A549 (cell line): ENCODE measurements at regions not wholly inside any gene's neighbourhood (a gene's known extent, or its start where the extent isn't known, plus 50 kb on each side); places are given as distances from the start of the nearest gene placed in this dataset.

Experiments used
- ATAC-seq, 2 experiments: fragments of 200-7000 bp in 1 of 2; fragments of >200 bp in 1 of 2; cut with Nextera tagmentation in 1 of 2; cut with Tn5 transposase in 1 of 2; 3 replicates each; pipeline versions ENCODE4 v1.8.0 to v1.9.1; 2018 to 2020; ENCODE audit warnings: mild to moderate bottlenecking in 1 of 2, moderate library complexity in 1 of 2
- CTCF ChIA-PET: fragments of 300-600 bp; sonication (Branson Sonifier 250); formaldehyde crosslinking; extraction: SDS; loops from one replicate; lab custom pipeline; 2021; ENCODE audit warnings: antibody characterized with exemption, inconsistent platforms; lab: Yijun Ruan, JAX
- POLR2A ChIA-PET: fragments of 350-600 bp; formaldehyde crosslinking; extraction: SDS; loops from one replicate; lab custom pipeline; 2021; ENCODE audit warnings: antibody characterized with exemption, inconsistent platforms; lab: Yijun Ruan, JAX
- DNase-seq, 2 experiments: peaks; one replicate each; pipeline versions ENCODE4 v3.0.0 to v3.0.0-alpha.2; 2011 to 2016; ENCODE audit warnings: low read depth in 1 of 2, low spot score in 1 of 2
- FAIRE-seq: peaks from 2 replicates; lab custom pipeline; 2011; peaks lifted over from hg19 to GRCh38; lab: Jason Lieb, UNC
- H3K27ac ChIP-seq, 2 experiments: fragments of >200 bp; sonication (Bioruptor Twin); formaldehyde crosslinking; 3 replicates each; pipeline ENCODE4 v1.5.1; 2016 to 2017
- H3K4me1 ChIP-seq: fragments of >200 bp; sonication (Bioruptor Twin); formaldehyde crosslinking; 3 replicates; pipeline ENCODE4 v1.6.1; 2016
- H3K4me2 ChIP-seq: fragments of >200 bp; sonication (Bioruptor Twin); formaldehyde crosslinking; 3 replicates; pipeline ENCODE4 v1.6.1; 2016
- H3K4me3 ChIP-seq: fragments of >200 bp; sonication (Bioruptor Twin); formaldehyde crosslinking; 3 replicates; pipeline ENCODE4 v1.5.1; 2016
- H3K9me3 ChIP-seq: fragments of >200 bp; sonication (Bioruptor Twin); formaldehyde crosslinking; 3 replicates; pipeline ENCODE4 v1.6.1; 2016
- BHLHE40 ChIP-seq: IDR thresholded peaks from 2 replicates; pipeline ENCODE4 v1.6.1; 2012; ENCODE audit warnings: low read depth, low read length, inconsistent platforms
- CBX2 ChIP-seq: fragments of 200-600 bp; sonication (generic); IDR thresholded peaks from 2 replicates; pipeline ENCODE4 v1.6.1; 2016; ENCODE audit warnings: low read depth, mild to moderate bottlenecking, borderline replicate concordance
- CBX8 ChIP-seq: fragments of 200-600 bp; sonication (generic); IDR thresholded peaks from 2 replicates; pipeline ENCODE4 v1.6.1; 2016
- CEBPB ChIP-seq, 2 experiments: fragments of >200 bp in 1 of 2; sonication (Bioruptor Twin) in 1 of 2; formaldehyde crosslinking in 1 of 2; IDR thresholded peaks; 2 replicates each; pipeline ENCODE4 v1.6.1; 2012 to 2016
- CHD2 ChIP-seq: fragments of 150-350 bp; IDR thresholded peaks from 2 replicates; pipeline ENCODE4 v1.6.1; 2014; ENCODE audit warnings: low read length; ENCODE audit not compliant: partially characterized antibody
- CTCF ChIP-seq: fragments of >200 bp; sonication (Bioruptor Twin); formaldehyde crosslinking; IDR thresholded peaks from 3 replicates; pipeline ENCODE4 v1.5.1; 2016
- EHMT2 ChIP-seq: fragments of 200-600 bp; sonication (generic); IDR thresholded peaks from 2 replicates; pipeline ENCODE4 v1.6.1; 2016; ENCODE audit warnings: antibody characterized with exemption, low read depth, mild to moderate bottlenecking, moderate library complexity
- ELK1 ChIP-seq: fragments of 150-350 bp; IDR thresholded peaks from 2 replicates; pipeline ENCODE4 v1.6.1; 2014; ENCODE audit warnings: low read depth, mild to moderate bottlenecking, low read length
- ESRRA ChIP-seq: fragments of 150-350 bp; IDR thresholded peaks from 2 replicates; pipeline ENCODE4 v1.6.1; 2014; ENCODE audit warnings: mild to moderate bottlenecking, low read length, borderline replicate concordance
- FOSB ChIP-seq: fragments of 250-450 bp; sonication (Bioruptor Pico); IDR thresholded peaks from 2 replicates; pipeline ENCODE4 v1.5.0; 2020; ENCODE audit warnings: mild to moderate bottlenecking, moderate library complexity
- FOSL2 ChIP-seq, 2 experiments: fragments of 450-650 bp in 1 of 2; fragments of >200 bp in 1 of 2; sonication (Bioruptor Twin) in 1 of 2; formaldehyde crosslinking; IDR thresholded peaks; 2 replicates each; pipeline versions ENCODE4 v1.5.0 to v1.6.1; 2016 to 2020; ENCODE audit warnings: mild to moderate bottlenecking in 1 of 2, moderate library complexity in 1 of 2
- FOXS1 ChIP-seq: fragments of 250-450 bp; sonication (Bioruptor Pico); IDR thresholded peaks from 2 replicates; pipeline ENCODE4 v1.5.0; 2020; ENCODE audit warnings: mild to moderate bottlenecking, moderate library complexity
- HOXA7 ChIP-seq: fragments of 250-450 bp; sonication (Bioruptor Pico); IDR thresholded peaks from 2 replicates; pipeline ENCODE4 v1.5.0; 2020; ENCODE audit warnings: mild to moderate bottlenecking, moderate library complexity
- JUN ChIP-seq, 2 experiments: fragments of >200 bp; sonication (Bioruptor Twin); formaldehyde crosslinking; IDR thresholded peaks; 2 replicates in 1 of 2; 3 replicates in 1 of 2; pipeline ENCODE4 v1.6.1; 2016 to 2017
- KDM1A ChIP-seq: fragments of 200-600 bp; sonication (generic); IDR thresholded peaks from 2 replicates; pipeline ENCODE4 v1.6.1; 2016; ENCODE audit warnings: low read depth, mild to moderate bottlenecking
- KDM5A ChIP-seq: fragments of 200-600 bp; sonication (generic); IDR thresholded peaks from 2 replicates; pipeline ENCODE4 v1.6.1; 2016; ENCODE audit warnings: antibody characterized with exemption, mild to moderate bottlenecking
- MYC ChIP-seq: IDR thresholded peaks from 2 replicates; pipeline ENCODE4 v1.6.1; 2012; ENCODE audit warnings: mild to moderate bottlenecking, inconsistent platforms, low read length, improper control_type of control experiment, borderline replicate concordance
- POLR2A ChIP-seq: IDR thresholded peaks from 2 replicates; pipeline ENCODE4 v1.6.1; 2012; ENCODE audit warnings: mild to moderate bottlenecking, low read length
- RAD21 ChIP-seq, 2 experiments: fragments of >200 bp in 1 of 2; sonication (Bioruptor Twin) in 1 of 2; formaldehyde crosslinking in 1 of 2; IDR thresholded peaks in 1 of 2; conservative IDR thresholded peaks in 1 of 2; 2 replicates in 1 of 2; 3 replicates in 1 of 2; pipeline ENCODE4 v1.6.1; 2012 to 2018; ENCODE audit warnings: inconsistent platforms in 1 of 2
- RNF2 ChIP-seq: fragments of 200-600 bp; sonication (generic); IDR thresholded peaks from 2 replicates; pipeline ENCODE4 v1.6.1; 2016; ENCODE audit warnings: low read depth, mild to moderate bottlenecking, antibody characterized with exemption, moderate library complexity, borderline replicate concordance
- TFCP2L1 ChIP-seq: fragments of 250-450 bp; sonication (Bioruptor Pico); IDR thresholded peaks from 2 replicates; pipeline ENCODE4 v1.5.0; 2021; ENCODE audit warnings: mild to moderate bottlenecking
- WGBS: methylation state at CpG from one replicate; pipeline ENCODE4 v1.1.6; 2017; ENCODE audit errors: missing lambda C conversion rate; 5-methylcytosine and 5-hydroxymethylcytosine counted together

- no peak for TF ChIP-seq MYC
- no peak for TF ChIP-seq CHD2
- TF ChIP-seq JUN (IDR thresholded peaks at IDR 0.05): no peak
- no peak for TF ChIP-seq FOXS1 (CRISPR knock-in tag)
- no peak for TF ChIP-seq HOXA7 (CRISPR knock-in tag)
- no peak for TF ChIP-seq BHLHE40
- no peak for TF ChIP-seq POLR2A
- no peak for TF ChIP-seq CBX2
These were observed 1258.6 kb downstream of the PCDH9 start (continued) for GRCh38 chr13:65971541-65971940.

DNA sequence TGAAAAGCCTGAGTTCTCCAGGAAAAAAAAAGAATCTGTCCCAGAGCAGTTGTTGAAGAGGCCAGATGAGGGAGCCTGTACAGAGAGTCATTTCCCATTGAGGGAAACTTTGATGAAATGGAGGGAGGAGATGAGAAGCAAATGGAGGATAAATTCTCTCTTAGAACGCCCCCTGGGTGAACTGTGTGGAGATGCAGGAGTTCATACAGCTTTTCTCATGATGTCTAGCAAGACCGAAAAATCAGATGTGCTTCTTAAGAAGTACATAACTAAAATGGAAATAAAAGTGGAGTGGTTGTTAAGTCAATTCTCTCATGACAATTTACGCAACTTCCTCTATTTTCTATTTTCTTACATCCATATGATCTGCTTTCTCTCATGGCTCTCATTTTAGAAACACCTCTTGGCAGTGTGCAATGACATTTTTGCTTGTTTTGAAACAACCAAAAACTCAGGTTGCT is 1263.1 kb downstream of the PCDH9 start:
- H3K4me3 ChIP-seq: no peak overlapping the region
- no peak overlapping the region for H3K4me2 ChIP-seq
- DNase-seq: peak; percentile 10 to 66
- no peaks in the 10 kb centered on the region for H3K9me3 ChIP-seq
- FAIRE-seq: no peak
- WGBS: 60% methylated on average over 3 of the region's 3 CpGs
- POLR2A ChIA-PET: no interaction called here
- no peaks in the 10 kb centered on the region for H3K4me1 ChIP-seq
- TF ChIP-seq RAD21 (conservative IDR thresholded peaks at IDR 0.05 in 1 of 2, IDR thresholded peaks at IDR 0.05 in 1 of 2) (peak; percentile 21 to 45; a peak in 2 of 5 replicates), CBX8 (no peak), CTCF (peak; percentile 22; the same call in 1 of the 3 replicates)
- CTCF ChIA-PET: no interaction called here
- peak; percentile 30 to 81; a peak in 3 of 6 replicates for ATAC-seq
- H3K27ac ChIP-seq: no peak overlapping the region

DNA sequence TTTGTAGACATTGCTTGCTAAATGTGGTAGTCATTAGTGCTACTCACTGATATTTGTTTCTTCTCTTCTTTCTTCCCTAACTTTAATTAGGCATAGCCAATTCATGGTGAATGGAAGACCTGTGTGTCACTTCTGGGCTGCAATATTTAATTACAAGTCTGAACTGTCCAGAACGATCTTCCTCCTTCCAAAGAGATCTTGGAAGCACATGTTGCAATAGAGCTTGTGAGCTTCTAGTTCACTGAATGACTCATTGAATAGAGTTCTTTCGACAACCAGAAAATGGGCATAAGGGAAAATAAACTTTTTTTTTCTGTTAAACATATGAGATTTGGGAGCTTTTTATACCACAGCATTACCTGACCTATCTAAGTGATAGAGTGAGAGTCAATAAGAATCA is 1264.6 kb downstream of the PCDH9 start:
- ChIA-PET CTCF (no interaction called here), POLR2A (no interaction called here)
- Histone ChIP-seq H3K27ac (no peak overlapping the region), H3K9me3 (no peaks in the 10 kb centered on the region), H3K4me2 (no peak overlapping the region), H3K4me3 (no peak overlapping the region), H3K4me1 (no peaks in the 10 kb centered on the region)
- WGBS: 73% methylated on average over 2 of the region's 2 CpGs
- DNase-seq: no peak
- TF ChIP-seq KDM5A (no peak), TFCP2L1 (CRISPR knock-in tag) (no peak), MYC (no peak), CEBPB (IDR thresholded peaks at IDR 0.05) (no peak), ESRRA (no peak), KDM1A (no peak), RNF2 (no peak), CHD2 (no peak), CBX8 (no peak), FOSB (CRISPR knock-in tag) (no peak), CBX2 (no peak)
- ATAC-seq: no peak
- no peak for FAIRE-seq

GRCh38 chr13:65964672-65965071 is 1265.5 kb downstream of the PCDH9 start:
- ATAC-seq (no peak), FAIRE-seq (no peak), DNase-seq (no peak)
- Histone ChIP-seq H3K4me2 (no peak overlapping the region), H3K4me1 (no peaks in the 10 kb centered on the region), H3K4me3 (no peak overlapping the region), H3K9me3 (no peaks in the 10 kb centered on the region), H3K27ac (no peak overlapping the region)
- CTCF ChIA-PET: no interaction called here
- TF ChIP-seq CHD2: no peak
- TF ChIP-seq KDM5A: no peak
- no peak for TF ChIP-seq JUN (IDR thresholded peaks at IDR 0.05)
- TF ChIP-seq ELK1: no peak
- no peak for TF ChIP-seq FOSL2 (IDR thresholded peaks at IDR 0.05)
- no peak for TF ChIP-seq FOSL2 (CRISPR knock-in tag; IDR thresholded peaks at IDR 0.05)
- TF ChIP-seq TFCP2L1 (CRISPR knock-in tag): no peak
- no peak for TF ChIP-seq EHMT2
- no peak for TF ChIP-seq ESRRA
- 73% methylated on average over 1 of the region's 1 CpG for WGBS
- POLR2A ChIA-PET: no interaction called here
